Adrenal gland (tissue), 9 donors: ENCODE measurements at regions not wholly inside any gene's neighbourhood (a gene's known extent, or its start where the extent isn't known, plus 50 kb on each side); places are given as distances from the start of the nearest gene placed in this dataset.
A peak's percentile ranks its signal among the peaks of the same experiment; 100 is the strongest.

Experiments
- DNase-seq, 7 donors: peaks; one replicate each; pipeline ENCODE4 v3.0.0-alpha.2; 2019 to 2020
- H3K27ac ChIP-seq, 5 donors: fragments of 200-600 bp; sonication (generic) in 4 of 5; 1 replicate in 3 of 5; 2 replicates in 2 of 5; pipeline versions ENCODE4 v1.5.1 to v1.8.0; 2016 to 2020; ENCODE audit warnings: mild to moderate bottlenecking in 1 of 5
- H3K27me3 ChIP-seq: fragments of 200-600 bp; 2 replicates; pipeline ENCODE4 v1.8.0; 2021
- H3K36me3 ChIP-seq, 2 donors: fragments of 200-600 bp; replicated peaks in 1 of 2; 1 replicate in 1 of 2; 2 replicates in 1 of 2; pipeline versions ENCODE4 v1.5.1 to v1.8.0; 2018 to 2022
- H3K4me1 ChIP-seq, 2 donors: fragments of 200-600 bp; replicated peaks in 1 of 2; 1 replicate in 1 of 2; 2 replicates in 1 of 2; pipeline versions ENCODE4 v1.5.1 to v1.8.0; 2018 to 2021
- H3K4me3 ChIP-seq, 4 donors: fragments of 200-600 bp; sonication (generic) in 3 of 4; one replicate each; pipeline ENCODE4 v1.5.1; 2016 to 2018
- H3K9me3 ChIP-seq, 3 donors: fragments of 200-600 bp; sonication (generic) in 1 of 3; replicated peaks in 1 of 3; 1 replicate in 2 of 3; 2 replicates in 1 of 3; pipeline versions ENCODE4 v1.5.1 to v1.8.0; 2016 to 2021
- CTCF ChIP-seq, 6 experiments: fragments of 450-650 bp in 4 of 6; fragments of 200-600 bp in 2 of 6; sonication (generic) in 1 of 6; IDR thresholded peaks; 1 replicate in 5 of 6; 2 replicates in 1 of 6; pipeline versions ENCODE4 v1.5.1 to v1.8.0; 2016 to 2021; ENCODE audit warnings: antibody characterized with exemption in 6 of 6, mild to moderate bottlenecking in 2 of 6, moderate library complexity in 1 of 6
- POLR2A ChIP-seq, 2 donors: fragments of 450-650 bp; IDR thresholded peaks; one replicate each; pipeline ENCODE4 v1.6.1; 2017; ENCODE audit warnings: antibody characterized with exemption in 2 of 2, mild to moderate bottlenecking in 2 of 2, moderate library complexity in 1 of 2
- WGBS, 4 donors: extraction: QIAGEN DNeasy Blood & Tissue Kit in 2 of 4; methylation state at CpG; one replicate each; pipeline versions ENCODE4 v1.1.5 to v1.1.7; 2013 to 2017; 5-methylcytosine and 5-hydroxymethylcytosine counted together
- intact Hi-C, 2 donors: fragments of 100-400 bp; cut with DNase I; formaldehyde crosslinking; loops; one replicate each; pipeline versions ENCODE4 v1.14.1 to v1.15.0; 2022 to 2023
- donor health status: healthy with polysubstance abuse.
- donor health status: Bipolar disorder and iron deficiency.
- donor health status: DM: yes; HTN: yes; CAD: no.
- donor health status: DM: no; HTN: no; CAD: no.
- donor health status: DM: no; HTN: no; CAD: no.

- Histone ChIP-seq H3K36me3 (no peaks in the 10 kb centered on the region), H3K9me3 (no peaks in the 10 kb centered on the region), H3K27ac (no peak overlapping the region), H3K4me3 (no peak overlapping the region), H3K4me1 (no peaks in the 10 kb centered on the region), H3K27me3 (no peaks in the 10 kb centered on the region)
- no peak for DNase-seq
- intact Hi-C loops: no loop called here
- 41 to 60% (median 54%) methylated on average over 3 of the region's 3 CpGs for WGBS, 4 donors
- TF ChIP-seq POLR2A (IDR thresholded peaks at IDR 0.05) (no peak), CTCF (IDR thresholded peaks at IDR 0.05) (peak in 3 of 6 experiments; percentile 16 to 37 (median 22))
These were observed 612.5 kb downstream of the FSCB start for GRCh38 chr14:43894534-43894933.

GRCh38 chr14:43887523-43887922 lies 619.6 kb downstream of the FSCB start:
- no peaks in the 10 kb centered on the region for H3K27me3 ChIP-seq
- no peaks in the 10 kb centered on the region for H3K36me3 ChIP-seq
- no peak for DNase-seq
- WGBS, 4 donors: 85 to 91% (median 88%) methylated on average over 2 of the region's 2 CpGs
- no peak overlapping the region for H3K27ac ChIP-seq
- H3K4me1 ChIP-seq: no peaks in the 10 kb centered on the region
- no peak for TF ChIP-seq CTCF (IDR thresholded peaks at IDR 0.05)
- H3K9me3 ChIP-seq: no peaks in the 10 kb centered on the region
- no peak overlapping the region for H3K4me3 ChIP-seq
- intact Hi-C loops: no loop called here

- no peak for DNase-seq
- intact Hi-C loops: no loop called here
- H3K4me1 ChIP-seq: no peaks in the 10 kb centered on the region
- WGBS, 4 donors: 57 to 68% (median 67%) methylated on average over 3 of the region's 3 CpGs
- no peak for TF ChIP-seq CTCF (IDR thresholded peaks at IDR 0.05)
- TF ChIP-seq POLR2A (IDR thresholded peaks at IDR 0.05): no peak
- no peaks in the 10 kb centered on the region for H3K27me3 ChIP-seq
- no peak overlapping the region for H3K4me3 ChIP-seq
- H3K27ac ChIP-seq: no peak overlapping the region
- no peaks in the 10 kb centered on the region for H3K9me3 ChIP-seq
- H3K36me3 ChIP-seq: no peaks in the 10 kb centered on the region
These were observed 629.6 kb downstream of the FSCB start for GRCh38 chr14:43877351-43877960.

- intact Hi-C loops: no loop called here
- TF ChIP-seq CTCF (IDR thresholded peaks at IDR 0.05) (no peak), POLR2A (IDR thresholded peaks at IDR 0.05) (no peak)
- H3K4me1 ChIP-seq: no peaks in the 10 kb centered on the region
- H3K4me3 ChIP-seq: no peak overlapping the region
- DNase-seq: no peak
- no peaks in the 10 kb centered on the region for H3K9me3 ChIP-seq
- no peak overlapping the region for H3K27ac ChIP-seq
- no peaks in the 10 kb centered on the region for H3K36me3 ChIP-seq
- WGBS, 4 donors: 55 to 75% (median 66%) methylated on average over 6 to 7 of the region's 7 CpGs
- no peaks in the 10 kb centered on the region for H3K27me3 ChIP-seq
These were observed 634.1 kb downstream of the FSCB start for GRCh38 chr14:43872752-43873655.
